Lung (tissue), 9 donors: ENCODE measurements at regions not wholly inside any gene's neighbourhood (a gene's known extent, or its start where the extent isn't known, plus 50 kb on each side); places are given as distances from the start of the nearest gene placed in this dataset.
"Not testable (repeated sequence)": the region's sequence is repeated elsewhere in the genome, so short reads cannot be mapped to it uniquely, and the experiment has no call there.

ENCODE experiments used
- ATAC-seq: fragments of 200-7000 bp; cut with Tn5 transposase; one replicate; pipeline ENCODE4 v1.9.1; 2020; ENCODE audit warnings: moderate number of reproducible peaks; ENCODE audit not compliant: insufficient read depth, low FRiP score
- DNase-seq, 3 donors: peaks; one replicate each; pipeline ENCODE4 v3.0.0-alpha.2; 2013 to 2017
- H3K27ac ChIP-seq, 2 donors: one replicate each; pipeline ENCODE4 v1.5.1; 2013; ENCODE audit warnings: mild to moderate bottlenecking in 2 of 2, moderate library complexity in 2 of 2, control low read depth in 1 of 2, inconsistent platforms in 1 of 2, low read depth in 1 of 2, low read length in 1 of 2
- H3K27me3 ChIP-seq, 3 donors: one replicate each; pipeline ENCODE4 v1.5.1; 2013; ENCODE audit warnings: low read length in 2 of 3; ENCODE audit not compliant: control insufficient read depth in 3 of 3, insufficient read depth in 3 of 3
- H3K36me3 ChIP-seq, 4 donors: one replicate each; pipeline ENCODE4 v1.5.1; 2013; ENCODE audit warnings: low read length in 4 of 4, mild to moderate bottlenecking in 1 of 4, moderate library complexity in 1 of 4; ENCODE audit not compliant: control insufficient read depth in 4 of 4, insufficient read depth in 4 of 4
- H3K4me1 ChIP-seq, 5 donors: one replicate each; pipeline ENCODE4 v1.5.1; 2013; ENCODE audit warnings: low read length in 5 of 5, mild to moderate bottlenecking in 2 of 5, moderate library complexity in 1 of 5; ENCODE audit not compliant: control insufficient read depth in 5 of 5, insufficient read depth in 5 of 5
- H3K4me3 ChIP-seq: one replicate; pipeline ENCODE4 v1.5.1; 2013; ENCODE audit warnings: mild to moderate bottlenecking, control low read depth, moderate library complexity
- H3K9ac ChIP-seq, 2 donors: one replicate each; pipeline ENCODE4 v1.5.1; 2013; ENCODE audit warnings: low read length in 2 of 2, control low read depth in 1 of 2; ENCODE audit not compliant: insufficient read depth in 1 of 2
- H3K9me3 ChIP-seq, 4 donors: one replicate each; pipeline ENCODE4 v1.5.1; 2013; ENCODE audit warnings: low read length in 3 of 4, mild to moderate bottlenecking in 1 of 4, moderate library complexity in 1 of 4; ENCODE audit not compliant: control insufficient read depth in 4 of 4, insufficient read depth in 3 of 4
- WGBS, 2 donors: extraction: QIAGEN DNeasy Blood & Tissue Kit; methylation state at CpG; one replicate each; pipeline ENCODE4 v1.1.7; 2013; 5-methylcytosine and 5-hydroxymethylcytosine counted together
- donor health status: Bipolar disorder and iron deficiency.
- donor health status: healthy.
- donor health status: DM: yes; HTN: yes; CAD: no.

DNA sequence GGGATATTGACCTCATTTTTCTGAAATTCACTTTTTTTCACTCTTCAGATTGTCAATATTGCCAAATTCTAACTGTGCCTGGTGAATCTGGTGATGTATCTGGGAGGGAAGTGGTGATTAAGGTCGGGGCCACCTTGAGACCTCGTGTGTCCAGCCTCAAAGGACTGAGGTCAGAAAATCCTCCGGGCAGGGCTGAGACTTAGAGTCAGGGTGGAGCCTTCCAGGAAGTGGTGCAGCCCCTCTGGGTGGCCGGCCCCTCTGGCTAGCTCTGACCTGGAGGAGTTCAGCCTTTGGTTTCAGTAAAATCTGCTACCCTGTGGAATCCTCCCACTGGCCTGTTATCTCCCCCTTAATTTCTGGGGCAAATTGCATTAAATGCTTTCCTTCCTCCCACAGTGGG lies 175.7 kb downstream of the TRIM43 start:
- H3K36me3 ChIP-seq, H3K9ac ChIP-seq, H3K27me3 ChIP-seq, DNase-seq, H3K4me1 ChIP-seq, H3K27ac ChIP-seq, ATAC-seq, H3K9me3 ChIP-seq, H3K4me3 ChIP-seq: not testable (repeated sequence)
- WGBS, 2 donors, result 62 to 80% methylated on average over 4 of the region's 4 CpGs

DNA sequence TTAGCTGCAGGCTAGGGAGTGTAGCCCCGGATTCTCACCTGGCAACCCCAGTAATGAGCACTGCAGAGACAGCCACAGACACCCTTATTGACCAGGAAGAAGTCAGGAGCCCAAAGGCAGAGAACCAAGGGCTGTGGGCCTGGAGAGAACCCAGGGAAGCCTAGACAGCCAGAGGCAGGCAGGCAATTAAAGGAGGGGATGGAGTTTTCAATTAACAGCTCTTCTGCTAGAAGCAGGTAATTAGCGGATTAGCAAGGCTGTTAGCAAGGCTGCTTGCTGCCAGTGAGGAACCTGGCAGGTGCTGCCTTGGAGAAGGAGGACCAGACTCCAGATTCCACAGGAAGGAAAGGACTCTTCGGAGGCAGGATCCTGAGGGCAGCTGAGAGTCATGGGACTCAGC lies 176.1 kb downstream of the TRIM43 start:
- not testable (repeated sequence) for H3K4me1 ChIP-seq, H3K4me3 ChIP-seq, ATAC-seq, H3K27ac ChIP-seq, H3K27me3 ChIP-seq, H3K9ac ChIP-seq, DNase-seq, H3K9me3 ChIP-seq, H3K36me3 ChIP-seq
- WGBS, 2 donors, result 75 to 86% methylated on average over 2 of the region's 3 CpGs

GRCh38 chr2:95769256-95769655 lies 177.5 kb downstream of the TRIM43 start:
- WGBS, 2 donors, result 90 to 100% methylated on average over 1 of the region's 1 CpG
- not testable (repeated sequence) for DNase-seq, H3K27me3 ChIP-seq, H3K9me3 ChIP-seq, H3K4me3 ChIP-seq, H3K9ac ChIP-seq, H3K4me1 ChIP-seq, H3K27ac ChIP-seq, H3K36me3 ChIP-seq, ATAC-seq

DNA sequence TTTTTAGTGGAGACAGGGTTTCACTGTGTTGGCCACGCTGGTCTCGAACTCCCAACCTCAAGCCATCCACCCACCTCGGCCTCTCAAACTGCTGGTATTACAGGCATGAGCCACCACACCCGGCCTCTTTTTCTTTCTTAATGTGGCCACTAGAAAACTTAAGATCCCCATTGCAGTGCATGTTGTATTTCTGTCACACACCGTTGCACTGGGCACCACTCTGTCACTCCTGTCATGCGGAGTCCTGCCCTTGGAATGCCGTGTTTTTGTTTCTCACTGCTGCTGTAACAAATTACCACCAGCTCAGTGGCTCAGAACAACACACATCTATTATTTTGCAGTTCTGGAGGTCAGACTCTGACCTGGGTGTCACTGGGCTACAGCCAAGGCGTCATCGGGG lies 178.9 kb downstream of the TRIM43 start:
- H3K27ac ChIP-seq, DNase-seq, H3K36me3 ChIP-seq, H3K27me3 ChIP-seq, H3K4me1 ChIP-seq, H3K9me3 ChIP-seq, ATAC-seq, H3K4me3 ChIP-seq, H3K9ac ChIP-seq: not testable (repeated sequence)
- 83 to 88% methylated on average over 7 of the region's 9 CpGs for WGBS, 2 donors

- H3K27me3 ChIP-seq, H3K9me3 ChIP-seq, H3K36me3 ChIP-seq, H3K27ac ChIP-seq, ATAC-seq, H3K4me3 ChIP-seq, H3K9ac ChIP-seq, H3K4me1 ChIP-seq, DNase-seq: not testable (repeated sequence)
- WGBS, 2 donors, result 89 to 90% methylated on average over 2 to 3 of the region's 11 CpGs
Observed at GRCh38 chr2:95774322-95775192, 182.8 kb downstream of the TRIM43 start.

DNA sequence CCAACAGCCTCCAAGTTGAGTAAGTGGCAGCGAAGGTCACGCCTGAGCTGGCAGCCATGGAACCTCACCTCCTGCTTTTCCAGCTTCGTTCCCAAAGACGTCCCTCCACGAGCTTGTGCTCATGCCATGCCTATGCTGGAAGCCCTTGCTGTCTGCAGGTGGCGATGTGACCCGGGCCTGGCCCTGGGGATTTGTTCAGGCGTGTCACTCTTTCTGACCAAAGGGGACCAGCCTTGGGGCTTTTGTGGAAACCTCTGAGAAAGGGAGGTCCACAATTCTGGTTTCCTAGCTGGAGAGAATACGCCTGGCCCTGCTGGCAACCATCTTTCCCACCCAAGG lies 183.4 kb downstream of the TRIM43 start:
- not testable (repeated sequence) for H3K36me3 ChIP-seq, H3K9ac ChIP-seq, H3K4me1 ChIP-seq, H3K9me3 ChIP-seq, DNase-seq, H3K27me3 ChIP-seq, ATAC-seq, H3K4me3 ChIP-seq, H3K27ac ChIP-seq
- 71 to 91% methylated on average over 4 of the region's 9 CpGs for WGBS, 2 donors
